Fibroblast of peridontal ligament (primary cell): ENCODE measurements at regions not wholly inside any gene's neighbourhood (a gene's known extent, or its start where the extent isn't known, plus 50 kb on each side); places are given as distances from the start of the nearest gene placed in this dataset.

Experiments
- DNase-seq: peaks from one replicate; pipeline ENCODE4 v3.0.0-alpha.2; 2010; ENCODE audit errors: extremely low read depth

GRCh38 chr2:217246108-217246507, 386.2 kb upstream of the TNP1 start:
- DNase-seq = no peak

GRCh38 chr2:217244815-217245214, 385.0 kb upstream of the TNP1 start:
- DNase-seq = no peak

- DNase-seq = no peak
Observed at GRCh38 chr2:217242947-217243346, 383.1 kb upstream of the TNP1 start.

GRCh38 chr2:217231724-217232123, 371.9 kb upstream of the TNP1 start:
- no peak for DNase-seq

- DNase-seq = peak; percentile 50
Observed at GRCh38 chr2:217231212-217231611, 371.3 kb upstream of the TNP1 start.

- DNase-seq = no peak
Observed at GRCh38 chr2:217228732-217229131, 368.9 kb upstream of the TNP1 start.

GRCh38 chr2:217227794-217228193, 367.9 kb upstream of the TNP1 start:
- no peak for DNase-seq

GRCh38 chr2:217225596-217225995, 365.7 kb upstream of the TNP1 start:
- DNase-seq = no peak

GRCh38 chr2:217223222-217223930, 363.5 kb upstream of the TNP1 start:
- peak; percentile 79 for DNase-seq

GRCh38 chr2:217222309-217222910, 362.5 kb upstream of the TNP1 start:
- DNase-seq = no peak

- DNase-seq = peak; percentile 60
Observed at GRCh38 chr2:217220228-217221013, 360.6 kb upstream of the TNP1 start.

GRCh38 chr2:217219164-217219520, 359.3 kb upstream of the TNP1 start:
- DNase-seq = no peak

GRCh38 chr2:217218269-217219163, 358.7 kb upstream of the TNP1 start:
- no peak for DNase-seq

- no peak for DNase-seq
Observed at GRCh38 chr2:217216982-217217381, 357.1 kb upstream of the TNP1 start.

GRCh38 chr2:217216316-217216715, 356.5 kb upstream of the TNP1 start:
- DNase-seq = no peak

GRCh38 chr2:217215877-217216276, 356.0 kb upstream of the TNP1 start:
- DNase-seq = no peak

- no peak for DNase-seq
Observed at GRCh38 chr2:217208867-217209266, 349.0 kb upstream of the TNP1 start.

- DNase-seq = no peak
Observed at GRCh38 chr2:217207699-217208010, 347.8 kb upstream of the TNP1 start.

GRCh38 chr2:217206907-217207698, 347.2 kb upstream of the TNP1 start:
- no peak for DNase-seq

- DNase-seq = peak; percentile 79
Observed at GRCh38 chr2:217206016-217206725, 346.3 kb upstream of the TNP1 start.

GRCh38 chr2:217204358-217204757, 344.5 kb upstream of the TNP1 start:
- DNase-seq = peak; percentile 62
